GM18868 (cell line): ENCODE measurements at regions not wholly inside any gene's neighbourhood (a gene's known extent, or its start where the extent isn't known, plus 50 kb on each side); places are given as distances from the start of the nearest gene placed in this dataset.

Source experiments
- ATAC-seq: cut with Tn5 transposase; IDR thresholded peaks from one replicate; pipeline ENCODE4 v1.9.1; 2021; ENCODE audit warnings: mild to moderate bottlenecking, moderate library complexity; ENCODE audit not compliant: unreplicated experiment

DNA sequence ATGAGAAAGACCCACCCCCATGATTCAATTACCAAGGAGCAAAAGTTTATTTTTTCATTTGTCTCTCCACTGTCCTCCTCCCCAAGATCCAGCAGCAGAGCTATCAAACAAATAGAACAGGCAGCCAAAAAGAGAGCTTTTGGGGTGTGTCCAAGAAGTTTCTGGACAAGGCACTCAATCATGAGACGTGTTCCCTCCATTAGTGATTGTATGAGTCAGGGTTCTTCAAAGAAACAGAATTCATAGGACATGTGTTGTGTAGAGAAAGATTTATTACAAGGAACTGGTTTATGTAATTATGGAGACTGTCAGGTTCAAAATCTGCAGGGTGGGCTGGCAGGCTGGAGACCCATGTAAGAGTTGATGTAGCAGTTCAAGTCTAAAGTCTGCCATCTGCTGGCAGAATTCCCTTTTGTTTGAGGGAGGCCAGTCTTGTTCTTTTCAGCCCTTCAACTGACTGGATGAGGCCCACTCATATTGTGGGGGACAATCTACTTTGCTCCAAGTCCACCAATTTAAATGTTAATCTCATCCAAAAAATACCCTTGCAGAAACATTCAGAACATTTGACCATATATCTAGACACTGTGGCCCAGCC lies 248.1 kb upstream of the OPRM1 start:
- ATAC-seq = no peak

DNA sequence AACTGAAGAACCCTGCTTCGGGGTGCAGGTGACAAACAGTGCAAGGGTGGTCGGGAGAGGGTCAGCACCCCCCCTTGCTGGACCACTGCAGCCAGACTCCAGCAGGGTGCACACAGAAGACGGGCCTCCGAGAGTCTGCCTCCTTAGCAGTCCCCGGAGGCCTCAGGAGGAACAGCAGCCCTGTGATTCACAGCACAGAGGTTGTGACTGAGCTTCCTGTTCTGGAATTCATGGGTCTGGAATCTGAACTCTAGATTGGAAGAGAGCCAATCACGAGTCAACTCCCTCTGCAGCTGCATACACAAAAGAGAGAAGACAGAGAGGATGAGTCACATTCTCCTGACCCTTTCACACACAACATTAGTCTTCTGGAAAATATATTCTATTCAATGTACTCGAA lies 249.0 kb upstream of the OPRM1 start:
- no peak for ATAC-seq

DNA sequence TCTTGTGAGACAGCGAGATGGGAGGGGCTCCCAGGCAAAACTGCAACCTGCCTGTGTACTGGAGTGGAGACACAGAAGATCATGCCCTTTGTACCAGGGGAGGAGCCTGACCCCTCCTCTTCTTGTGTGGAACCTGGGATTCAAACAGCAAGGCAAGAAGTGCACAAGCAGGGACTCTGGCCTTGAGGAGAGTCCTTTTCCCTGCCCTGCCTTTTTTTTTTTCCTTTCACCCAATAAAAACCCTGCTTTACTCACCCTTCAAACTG lies 251.8 kb upstream of the OPRM1 start:
- no peak for ATAC-seq

DNA sequence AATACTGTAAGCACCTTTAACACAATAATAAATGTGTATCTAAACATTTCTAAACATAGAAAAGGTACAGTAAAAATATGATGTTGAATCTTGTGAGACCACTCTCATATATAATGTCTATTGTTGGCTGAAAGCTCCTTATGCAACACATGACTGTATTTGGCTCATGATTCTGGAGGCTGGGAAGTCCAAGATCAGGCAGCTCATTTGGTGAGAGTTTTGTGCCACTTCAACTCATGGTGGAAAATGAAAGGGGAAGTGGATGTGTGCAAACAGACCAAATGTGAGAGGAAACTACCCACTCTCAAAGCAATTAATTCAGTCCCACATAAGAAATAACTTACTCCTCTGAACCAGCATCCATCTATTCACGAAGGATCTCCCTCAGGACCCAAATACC lies 257.7 kb upstream of the OPRM1 start:
- ATAC-seq = no peak

DNA sequence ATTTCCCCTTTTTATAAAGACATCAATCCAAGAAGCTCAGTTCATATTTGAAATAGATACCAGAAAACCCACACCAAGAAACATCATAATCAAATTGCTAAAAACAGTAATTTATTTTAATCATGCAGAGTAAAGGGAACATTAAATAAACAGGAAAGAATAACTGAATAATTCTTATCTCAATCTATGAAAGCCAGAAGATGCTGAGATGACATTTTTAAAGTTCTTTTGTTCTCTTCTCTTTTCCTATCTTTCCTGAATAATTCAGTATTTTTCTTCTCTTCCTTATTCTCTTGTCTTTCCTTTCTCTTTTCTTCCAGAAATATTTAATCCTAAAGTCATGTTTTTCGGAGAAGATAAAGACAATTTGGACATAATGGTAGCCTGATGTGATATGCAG lies 259.0 kb upstream of the OPRM1 start:
- no peak for ATAC-seq

DNA sequence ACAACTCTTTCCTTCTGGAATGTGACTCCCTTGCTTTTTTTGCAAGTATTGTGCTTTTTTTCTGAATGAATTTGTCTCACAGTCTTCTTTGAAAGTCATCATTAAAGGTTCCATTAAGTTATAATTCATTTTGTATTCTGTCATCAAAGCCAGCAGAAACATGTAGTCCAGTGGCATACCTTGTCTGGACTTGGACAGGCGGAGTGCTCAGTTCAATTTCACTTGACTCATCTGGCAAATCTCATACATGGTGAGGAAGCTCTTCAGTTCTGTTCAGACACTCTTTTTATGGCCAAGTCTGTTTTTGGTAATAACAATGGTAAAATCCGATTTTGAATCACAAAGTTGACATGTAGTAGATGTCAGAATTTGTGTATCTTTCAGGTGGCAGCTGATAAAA lies 260.8 kb upstream of the OPRM1 start:
- no peak for ATAC-seq

DNA sequence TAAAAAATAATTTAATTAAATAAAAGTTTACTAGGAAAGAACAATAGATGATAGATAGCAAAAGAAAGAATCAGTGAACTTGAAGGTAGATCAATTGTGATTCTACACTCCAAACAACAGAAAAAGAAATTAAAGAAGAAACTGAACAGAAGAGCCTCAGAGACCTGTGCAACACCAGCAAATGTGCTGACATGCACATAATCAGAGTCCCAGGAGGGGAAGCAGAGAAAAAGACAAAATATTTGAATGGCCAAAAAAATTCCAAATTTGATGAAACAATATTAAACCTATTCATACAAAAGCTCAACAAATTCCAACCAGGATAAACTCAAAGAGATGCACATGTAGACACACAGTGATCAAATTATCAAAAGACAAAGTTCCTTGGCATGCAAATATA lies 267.5 kb upstream of the OPRM1 start:
- no peak for ATAC-seq

DNA sequence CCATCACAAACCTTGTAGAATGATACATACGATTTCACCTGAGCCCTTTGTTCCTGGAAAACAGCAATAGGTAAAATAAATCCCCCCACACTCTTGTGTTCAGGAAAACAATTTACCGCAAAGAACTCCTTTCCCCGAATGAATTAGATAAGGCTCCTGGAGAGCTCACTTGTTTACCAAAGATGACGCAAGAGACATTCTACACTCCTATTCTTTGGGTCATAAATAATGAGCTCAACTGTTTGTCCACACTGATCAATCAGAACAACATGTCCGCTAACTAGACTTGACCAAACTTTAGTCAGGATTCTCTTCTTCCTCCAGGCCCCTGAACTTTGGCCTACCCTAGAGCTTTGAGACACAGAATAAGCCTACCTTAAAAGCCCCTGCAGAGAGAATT lies 271.9 kb upstream of the OPRM1 start:
- ATAC-seq = no peak

DNA sequence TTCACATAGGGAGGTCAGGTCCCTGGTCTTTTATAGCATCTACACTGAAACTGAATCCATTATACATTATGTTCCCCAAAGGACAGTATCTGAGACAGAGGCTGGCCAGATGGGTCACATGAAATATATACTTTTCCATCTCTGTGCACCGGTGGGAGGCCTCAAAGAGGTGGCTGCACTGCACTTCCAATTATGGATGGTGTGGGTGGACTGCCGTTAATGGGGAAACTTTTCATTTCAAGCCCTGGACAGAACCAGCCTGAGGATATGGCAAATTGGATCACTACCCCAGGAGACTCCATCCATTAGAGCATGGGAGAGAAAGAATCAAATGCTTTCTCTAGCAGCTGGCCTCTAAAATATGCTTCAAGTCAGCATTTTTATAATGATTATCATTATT lies 280.5 kb upstream of the OPRM1 start:
- ATAC-seq = no peak

DNA sequence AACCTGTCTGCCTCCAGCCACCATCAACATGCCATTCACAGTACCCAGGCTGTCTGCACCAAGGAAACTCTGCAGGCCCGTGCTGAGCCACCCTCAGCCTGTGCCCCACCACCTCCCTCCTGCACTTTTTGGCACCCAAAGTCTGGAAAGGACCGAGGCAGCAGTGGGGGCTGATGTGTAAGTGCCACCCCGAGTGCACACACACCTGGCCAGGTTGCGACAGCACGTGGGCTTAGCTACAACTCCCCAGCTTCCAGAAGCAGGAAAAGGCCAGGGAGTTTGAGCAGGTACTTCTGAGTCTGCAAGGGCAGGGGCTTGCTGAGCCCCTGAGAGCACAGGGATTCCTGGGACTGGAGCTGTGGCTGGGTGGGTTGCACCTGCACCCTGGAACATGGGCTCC lies 303.3 kb upstream of the OPRM1 start:
- no peak for ATAC-seq

DNA sequence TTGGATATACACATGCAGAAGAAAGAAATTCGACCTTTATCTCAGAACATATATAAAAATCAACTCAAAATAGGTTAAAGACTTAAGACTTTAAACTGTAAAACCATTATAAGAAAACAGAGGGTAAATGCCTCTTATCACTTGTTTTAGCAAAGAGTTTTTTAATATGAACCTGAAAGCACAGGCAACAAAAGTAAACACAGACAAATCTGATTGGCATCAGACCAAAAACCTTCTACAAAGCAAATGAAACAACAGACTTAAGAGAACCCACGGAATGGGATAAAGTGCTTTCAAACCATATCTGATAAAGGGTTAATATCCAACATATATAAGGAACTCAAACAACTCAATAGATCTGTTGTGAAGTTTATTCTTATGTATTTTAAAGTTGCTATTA lies 309.9 kb upstream of the OPRM1 start:
- ATAC-seq = no peak

DNA sequence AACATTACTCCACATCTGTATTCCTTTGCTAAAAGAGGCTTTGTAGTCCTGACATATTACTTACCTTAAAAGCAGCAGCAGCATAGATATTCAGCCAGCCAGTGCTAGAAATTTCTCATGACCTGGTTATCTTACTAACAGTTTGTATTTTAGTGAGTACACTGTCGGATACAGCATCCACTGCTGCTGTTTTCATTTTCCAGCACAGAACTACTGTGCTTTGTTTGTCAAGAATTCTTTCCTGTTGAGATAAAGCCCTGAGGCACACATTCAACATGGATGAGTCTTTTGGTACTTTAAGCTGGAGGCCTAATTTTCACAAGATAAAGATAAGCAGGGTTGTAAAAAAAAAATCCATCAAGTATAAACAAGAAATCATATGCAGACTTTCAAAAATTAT lies 311.2 kb upstream of the OPRM1 start:
- no peak for ATAC-seq

DNA sequence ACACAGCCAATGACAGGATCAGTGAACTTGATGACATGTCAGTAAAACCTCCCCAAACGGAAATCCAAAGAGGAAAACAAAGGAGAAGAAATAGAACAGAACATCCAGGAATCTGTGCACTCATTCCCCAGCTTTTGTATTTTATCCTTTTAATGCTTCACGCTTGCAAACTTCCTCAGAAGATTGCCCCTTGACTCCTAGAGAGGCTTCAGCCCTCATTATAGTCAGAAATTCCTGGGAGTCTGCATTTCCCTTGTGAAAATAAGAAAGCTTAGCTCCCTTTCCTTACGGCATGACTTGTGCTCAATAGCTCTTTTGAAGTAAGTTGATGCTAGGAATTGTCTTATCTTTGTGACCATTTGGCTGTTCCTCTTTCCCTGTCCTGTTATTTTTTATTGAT lies 313.6 kb upstream of the OPRM1 start:
- ATAC-seq = no peak

DNA sequence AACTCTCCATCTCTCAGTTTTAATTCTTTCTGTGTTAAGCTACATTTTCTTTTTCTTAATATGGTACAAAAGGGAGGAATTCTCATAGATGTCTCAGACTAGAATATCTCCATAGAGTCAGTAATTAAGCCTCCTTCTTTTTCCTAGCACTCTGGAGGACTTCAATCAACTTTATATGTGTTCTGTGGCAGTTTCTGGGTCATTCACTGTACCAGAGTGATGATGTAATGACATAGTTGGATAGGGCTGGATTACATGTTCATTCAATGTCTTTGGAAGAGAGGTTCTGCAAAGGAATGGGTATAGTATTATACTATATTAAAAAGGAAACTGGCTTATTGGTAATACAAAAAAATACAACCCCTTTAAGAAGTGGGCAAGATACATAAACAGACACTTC lies 318.3 kb upstream of the OPRM1 start:
- ATAC-seq = no peak

DNA sequence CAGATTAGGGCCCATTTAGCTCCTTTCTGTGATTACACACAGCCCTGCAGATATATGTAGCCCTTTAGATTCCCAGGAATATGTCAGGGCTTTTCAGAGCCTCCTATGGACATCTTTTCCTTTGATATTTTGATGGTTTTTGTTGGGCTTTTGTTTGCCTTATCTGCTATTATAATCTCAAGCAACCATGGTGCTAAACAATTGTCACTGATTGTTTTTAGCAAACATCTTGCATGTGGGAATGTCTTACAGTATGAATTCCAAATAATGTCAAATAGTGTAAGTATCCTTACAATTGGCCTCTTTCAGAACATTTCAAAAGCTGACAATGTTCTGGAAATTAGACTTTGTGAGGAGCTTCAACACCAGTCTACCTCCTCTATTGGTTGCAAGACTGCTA lies 333.6 kb upstream of the OPRM1 start:
- no peak for ATAC-seq

DNA sequence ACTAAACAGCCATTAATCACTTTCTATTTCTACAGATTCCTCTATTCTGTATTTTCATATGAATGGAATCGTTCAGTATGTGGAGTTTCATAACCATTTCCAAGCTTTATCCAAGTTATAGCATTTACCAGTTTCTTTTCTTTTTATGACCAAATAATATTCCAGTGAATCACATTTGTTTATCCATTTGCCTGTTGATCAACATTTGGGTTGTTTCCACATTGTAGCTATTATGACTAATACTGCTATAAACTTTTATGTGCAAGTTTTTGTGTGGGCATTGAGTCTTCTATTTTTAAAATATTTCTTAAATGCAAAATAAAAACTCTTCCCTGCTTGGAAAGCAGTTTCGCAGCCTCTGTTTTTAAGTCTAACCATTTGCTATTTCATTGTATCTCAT lies 336.4 kb upstream of the OPRM1 start:
- ATAC-seq = no peak

DNA sequence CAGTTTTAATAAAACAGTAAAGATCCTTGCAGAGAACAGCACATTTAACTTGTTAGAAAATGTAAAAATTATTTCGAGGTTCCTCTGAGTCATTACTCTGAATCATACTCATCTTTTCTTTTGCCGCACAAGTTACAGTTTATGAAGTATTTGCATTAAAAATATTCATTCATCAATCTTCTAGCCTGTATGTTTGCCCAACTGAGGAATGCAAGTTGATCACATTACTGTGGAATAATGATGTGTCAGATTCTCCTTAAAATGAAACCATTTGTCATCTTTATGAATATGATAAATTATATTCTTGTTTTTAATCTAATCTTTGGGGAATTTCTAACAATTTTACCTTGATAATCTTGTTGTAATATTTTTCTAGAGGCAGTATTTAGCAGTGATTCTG lies 340.4 kb upstream of the OPRM1 start:
- no peak for ATAC-seq

DNA sequence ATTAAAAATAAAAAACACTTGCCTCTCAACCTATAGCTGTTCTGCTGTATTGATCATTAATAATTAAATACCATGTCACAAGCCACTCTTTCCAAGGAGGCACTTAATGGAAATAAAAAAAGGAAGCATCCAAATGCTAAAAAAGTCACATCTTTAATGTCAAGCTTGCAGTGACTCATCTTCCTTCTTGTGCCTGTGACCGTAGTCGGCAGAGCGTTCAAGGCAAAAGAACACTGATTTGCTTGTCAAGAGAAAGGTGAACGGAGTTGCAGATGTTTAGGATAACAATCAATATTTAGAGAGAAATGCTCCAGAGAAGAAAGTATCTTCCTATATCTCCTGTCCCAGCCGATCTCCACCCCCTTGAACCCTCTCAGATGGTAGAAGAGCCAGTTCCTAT lies 341.0 kb upstream of the OPRM1 start:
- ATAC-seq = no peak

DNA sequence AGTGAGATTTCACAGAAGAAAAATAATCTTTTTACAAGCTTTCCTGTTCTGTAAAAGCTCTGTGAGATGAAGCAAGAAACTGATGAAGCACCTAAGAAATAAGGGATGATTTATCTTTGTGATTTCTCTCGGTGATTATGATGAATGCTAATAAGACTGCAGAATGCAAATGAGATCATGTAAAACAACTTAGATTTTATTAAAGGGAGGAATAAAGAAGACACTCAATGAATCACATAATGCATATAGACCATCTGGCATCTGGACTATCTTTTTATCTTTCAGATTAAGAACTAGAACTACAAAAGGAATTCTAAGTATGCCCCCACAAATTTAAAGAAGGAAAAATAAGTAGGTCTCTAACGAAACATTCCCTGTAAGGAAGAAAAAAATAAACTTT lies 361.5 kb upstream of the OPRM1 start:
- ATAC-seq = no peak

DNA sequence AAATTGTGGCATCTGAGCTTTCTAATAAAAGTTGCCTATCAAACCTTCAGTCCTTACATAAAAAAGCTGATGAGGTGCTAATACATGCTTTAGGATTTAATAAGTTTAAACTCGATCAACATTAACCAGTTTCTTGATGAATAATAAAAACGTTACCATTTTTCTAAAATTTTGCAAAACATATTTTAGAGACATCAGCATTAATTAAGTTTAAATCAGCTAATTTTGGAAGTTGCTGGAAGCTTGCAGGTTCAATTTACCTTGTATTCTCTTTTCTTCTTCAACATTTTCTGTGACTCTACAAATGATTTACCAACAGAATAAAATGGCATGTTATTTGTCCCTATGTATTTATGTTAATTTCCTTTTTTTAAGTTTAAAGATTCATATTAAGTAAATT lies 365.3 kb upstream of the OPRM1 start:
- no peak for ATAC-seq

DNA sequence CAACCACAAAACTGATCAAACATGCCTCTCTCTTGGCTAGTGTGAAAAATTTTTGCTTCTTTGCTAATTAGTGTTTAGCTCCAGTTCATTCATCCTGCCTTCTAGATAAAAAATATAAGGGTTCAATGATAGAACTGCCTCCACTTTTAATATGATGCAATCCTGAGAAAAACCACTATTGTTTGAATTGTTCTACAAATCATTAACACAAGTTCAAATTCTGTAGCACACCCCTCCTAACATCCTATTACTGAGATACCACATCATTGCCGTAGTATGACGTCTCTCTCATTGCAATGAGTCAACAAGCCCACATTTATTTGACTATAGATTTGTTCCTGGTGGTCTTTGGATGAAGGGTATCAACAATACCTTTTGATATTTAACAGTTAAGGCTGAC lies 365.8 kb upstream of the OPRM1 start:
- ATAC-seq = no peak

DNA sequence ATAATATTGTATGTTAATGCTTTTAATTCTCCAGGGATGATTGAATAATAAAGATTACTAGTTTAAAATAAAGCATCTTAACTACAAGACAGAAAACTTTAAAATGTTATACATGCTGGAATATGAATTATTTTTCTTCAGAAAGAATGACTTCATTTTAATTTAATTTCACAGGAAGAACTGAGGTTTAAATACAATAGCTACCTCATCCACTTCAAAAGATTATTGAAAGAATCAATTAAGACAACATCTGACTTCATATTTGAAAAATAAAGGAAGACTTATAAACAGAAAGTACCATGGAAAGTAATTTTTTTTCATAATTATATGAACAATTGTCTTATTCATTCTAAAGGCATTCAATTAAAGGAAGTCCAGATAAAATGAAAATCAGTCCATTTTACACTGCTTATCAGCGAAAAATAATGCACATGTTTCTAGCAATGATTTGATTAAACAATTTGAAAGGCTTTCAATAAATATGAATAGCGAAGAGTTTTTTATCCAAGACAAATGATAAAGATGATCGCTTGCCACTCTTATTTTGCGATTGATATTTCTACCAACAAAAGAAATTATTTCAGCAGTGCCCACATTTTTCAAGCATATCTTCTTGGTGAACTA lies 368.5 kb upstream of the OPRM1 start:
- ATAC-seq = no peak

DNA sequence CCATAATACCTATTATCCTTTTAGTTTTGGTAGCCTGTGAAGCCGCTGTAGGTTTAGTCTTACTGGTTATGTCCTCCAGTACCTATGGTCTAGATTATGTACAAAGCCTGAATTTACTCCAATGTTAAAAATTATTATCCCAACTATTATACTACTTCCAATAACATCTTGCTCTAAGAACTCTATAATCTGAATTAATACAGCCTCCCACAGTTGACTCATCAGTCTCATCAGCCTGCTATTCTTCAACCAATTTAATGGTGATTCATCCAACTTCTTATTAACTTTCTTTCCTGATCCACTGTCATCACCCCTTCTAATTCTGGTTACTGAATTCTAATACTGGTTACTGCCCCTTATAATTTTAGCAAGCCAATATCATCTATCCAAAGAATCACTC lies 370.3 kb upstream of the OPRM1 start:
- ATAC-seq = no peak

DNA sequence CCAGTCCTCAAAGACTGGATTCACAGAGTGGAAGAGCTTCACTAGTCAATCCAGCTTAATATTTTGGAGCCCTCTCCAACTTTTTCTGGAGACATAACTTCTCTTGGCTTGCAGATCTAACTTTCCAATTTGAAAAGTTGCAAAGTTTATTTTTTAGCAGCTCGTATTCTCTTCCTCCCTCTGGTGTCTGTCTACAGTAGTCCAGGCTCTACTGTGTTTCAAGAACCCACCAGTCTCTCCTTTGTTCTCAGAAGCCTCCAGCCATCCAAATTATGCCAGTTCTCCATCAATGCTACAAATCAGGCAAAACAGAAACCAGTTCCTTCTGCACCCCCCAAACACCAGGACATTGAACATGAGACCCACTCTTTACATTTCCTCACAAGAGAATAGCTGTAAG lies 376.1 kb upstream of the OPRM1 start:
- no peak for ATAC-seq
